ENCODE measurements at regions not wholly inside any gene's neighbourhood (a gene's known extent, or its start where the extent isn't known, plus 50 kb on each side); places are given as distances from the start of the nearest gene placed in this dataset.

DNA sequence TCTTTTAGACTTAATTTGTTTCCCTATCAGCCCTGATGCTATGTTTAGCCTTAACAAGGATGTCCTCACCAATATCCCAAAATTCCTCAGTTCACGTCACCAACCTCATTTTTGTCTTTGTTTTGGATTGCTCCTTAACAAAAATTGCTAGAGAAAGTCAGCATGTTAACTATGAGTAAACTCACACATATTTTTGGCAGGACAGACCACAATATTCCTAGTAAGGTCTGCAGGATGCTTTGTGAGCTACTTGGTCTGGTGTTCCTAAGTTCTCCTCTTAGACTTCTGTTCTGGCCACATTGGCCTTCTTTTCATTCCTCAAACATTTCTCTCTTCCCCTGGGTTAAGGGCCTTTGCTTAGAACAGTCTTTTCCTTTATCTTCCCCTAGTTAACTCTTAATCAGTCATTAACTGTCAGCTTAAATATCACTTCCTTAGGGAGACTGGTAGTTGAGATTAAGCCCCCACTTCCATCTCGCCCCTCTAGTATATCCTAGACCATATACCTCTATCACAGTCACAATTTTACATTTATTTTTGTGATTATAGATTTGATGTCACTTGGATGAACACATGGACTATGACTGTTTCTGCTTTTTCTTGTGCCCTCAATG, 116.2 kb downstream of the ADCYAP1 start:
- TF ChIP-seq, protein P1, sequence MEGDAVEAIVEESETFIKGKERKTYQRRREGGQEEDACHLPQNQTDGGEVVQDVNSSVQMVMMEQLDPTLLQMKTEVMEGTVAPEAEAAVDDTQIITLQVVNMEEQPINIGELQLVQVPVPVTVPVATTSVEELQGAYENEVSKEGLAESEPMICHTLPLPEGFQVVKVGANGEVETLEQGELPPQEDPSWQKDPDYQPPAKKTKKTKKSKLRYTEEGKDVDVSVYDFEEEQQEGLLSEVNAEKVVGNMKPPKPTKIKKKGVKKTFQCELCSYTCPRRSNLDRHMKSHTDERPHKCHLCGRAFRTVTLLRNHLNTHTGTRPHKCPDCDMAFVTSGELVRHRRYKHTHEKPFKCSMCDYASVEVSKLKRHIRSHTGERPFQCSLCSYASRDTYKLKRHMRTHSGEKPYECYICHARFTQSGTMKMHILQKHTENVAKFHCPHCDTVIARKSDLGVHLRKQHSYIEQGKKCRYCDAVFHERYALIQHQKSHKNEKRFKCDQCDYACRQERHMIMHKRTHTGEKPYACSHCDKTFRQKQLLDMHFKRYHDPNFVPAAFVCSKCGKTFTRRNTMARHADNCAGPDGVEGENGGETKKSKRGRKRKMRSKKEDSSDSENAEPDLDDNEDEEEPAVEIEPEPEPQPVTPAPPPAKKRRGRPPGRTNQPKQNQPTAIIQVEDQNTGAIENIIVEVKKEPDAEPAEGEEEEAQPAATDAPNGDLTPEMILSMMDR (IDR thresholded peaks at IDR 0.05): no peak
- TF ChIP-seq EP300 (IDR thresholded peaks at IDR 0.05) (no peak), POLR2AphosphoS5 (IDR thresholded peaks at IDR 0.05) (no peak)

Measured in sigmoid colon (tissue), 4 donors.